ENCODE measurements at regions not wholly inside any gene's neighbourhood (a gene's known extent, or its start where the extent isn't known, plus 50 kb on each side); places are given as distances from the start of the nearest gene placed in this dataset.

- TF ChIP-seq POLR2A (IDR thresholded peaks at IDR 0.05; ENCODE audit: low read depth, low read length) (no peak), TAF1 (IDR thresholded peaks at IDR 0.05; ENCODE audit: borderline replicate concordance, low read depth, low read length) (no peak)
Measured at GRCh38 chr16:51408357-51408756, 257.3 kb upstream of the SALL1 start.

Data from GM12892 (cell line).